Brain microvascular endothelial cell (primary cell): ENCODE measurements at regions not wholly inside any gene's neighbourhood (a gene's known extent, or its start where the extent isn't known, plus 50 kb on each side); places are given as distances from the start of the nearest gene placed in this dataset.

Experiments used
- DNase-seq: peaks from one replicate; pipeline ENCODE4 v3.0.0-alpha.2; 2020
- H3K27ac ChIP-seq: fragments of 250-450 bp; sonication (Bioruptor Pico); 2 replicates; pipeline ENCODE4 v1.5.1; 2020; ENCODE audit warnings: mild to moderate bottlenecking, moderate library complexity
- H3K27me3 ChIP-seq: fragments of 250-450 bp; sonication (Bioruptor Pico); replicated peaks from 2 replicates; pipeline ENCODE4 v1.5.1; 2020; ENCODE audit warnings: mild to moderate bottlenecking
- H3K36me3 ChIP-seq: fragments of 250-450 bp; sonication (Bioruptor Pico); replicated peaks from 2 replicates; pipeline ENCODE4 v1.5.1; 2020; ENCODE audit warnings: mild to moderate bottlenecking
- H3K4me3 ChIP-seq: 2 replicates; pipeline ENCODE4 v1.5.1; 2011; ENCODE audit warnings: low read depth, mild to moderate bottlenecking, control low read depth, low read length, moderate library complexity
- CTCF ChIP-seq: IDR thresholded peaks from 2 replicates; pipeline ENCODE4 v1.5.1; 2011; ENCODE audit warnings: low read depth, mild to moderate bottlenecking, moderate library complexity, low read length, control low read depth, inconsistent platforms; ENCODE audit errors: missing control alignments
- in situ Hi-C: cut with HindIII; loops from 2 replicates; pipeline ENCODE4 v1.10.0; 2017; ENCODE audit warnings: low sequenced_read_pairs, low pct_ligation_motif_present

GRCh38 chr5:136674178-136674577 is 308.8 kb upstream of the TRPC7 start:
- in situ Hi-C loops: no loop called here
- TF ChIP-seq CTCF: no peak
- Histone ChIP-seq H3K27ac (no peak overlapping the region), H3K4me3 (no peak overlapping the region), H3K36me3 (no peaks in the 10 kb centered on the region), H3K27me3 (no peaks in the 10 kb centered on the region)
- no peak for DNase-seq

- H3K4me3 ChIP-seq: no peak overlapping the region
- no peaks in the 10 kb centered on the region for H3K27me3 ChIP-seq
- TF ChIP-seq CTCF: no peak
- H3K27ac ChIP-seq: no peak overlapping the region
- in situ Hi-C loops: no loop called here
- DNase-seq: no peak
- no peaks in the 10 kb centered on the region for H3K36me3 ChIP-seq
These were observed 302.4 kb upstream of the TRPC7 start for GRCh38 chr5:136667789-136668188.

- Histone ChIP-seq H3K36me3 (no peaks in the 10 kb centered on the region), H3K27ac (no peak overlapping the region), H3K27me3 (no peaks in the 10 kb centered on the region), H3K4me3 (no peak overlapping the region)
- TF ChIP-seq CTCF: no peak
- in situ Hi-C loops: no loop called here
- no peak for DNase-seq
These were observed 301.8 kb upstream of the TRPC7 start for GRCh38 chr5:136666970-136667620.

- Histone ChIP-seq H3K27me3 (no peaks in the 10 kb centered on the region), H3K36me3 (no peaks in the 10 kb centered on the region), H3K27ac (no peak overlapping the region), H3K4me3 (no peak overlapping the region)
- in situ Hi-C loops: no loop called here
- DNase-seq: no peak
- TF ChIP-seq CTCF: no peak
These were observed 300.0 kb upstream of the TRPC7 start for GRCh38 chr5:136665331-136665730.

GRCh38 chr5:136661026-136661425 is 295.7 kb upstream of the TRPC7 start:
- DNase-seq: no peak
- Histone ChIP-seq H3K27ac (no peak overlapping the region), H3K4me3 (no peak overlapping the region), H3K27me3 (no peaks in the 10 kb centered on the region), H3K36me3 (no peaks in the 10 kb centered on the region)
- in situ Hi-C loops: no loop called here
- TF ChIP-seq CTCF: no peak

- Histone ChIP-seq H3K27me3 (no peaks in the 10 kb centered on the region), H3K36me3 (no peaks in the 10 kb centered on the region), H3K27ac (no peak overlapping the region), H3K4me3 (no peak overlapping the region)
- in situ Hi-C loops: no loop called here
- no peak for TF ChIP-seq CTCF
- DNase-seq: no peak
These were observed 291.5 kb upstream of the TRPC7 start for GRCh38 chr5:136656811-136657210.
